Uterus (tissue), 2 donors: ENCODE measurements at regions not wholly inside any gene's neighbourhood (a gene's known extent, or its start where the extent isn't known, plus 50 kb on each side); places are given as distances from the start of the nearest gene placed in this dataset.

Source experiments
- POLR2A ChIP-seq, 2 donors: fragments of 450-650 bp; IDR thresholded peaks; one replicate each; pipeline ENCODE4 v1.6.1; 2016; ENCODE audit warnings: antibody characterized with exemption in 2 of 2, mild to moderate bottlenecking in 1 of 2, moderate library complexity in 1 of 2
- TF ChIP-seq, protein P1 (sequence below), 4 experiments: fragments of 200-600 bp in 2 of 4; fragments of 450-650 bp in 2 of 4; sonication (generic) in 2 of 4; IDR thresholded peaks; one replicate each; pipeline ENCODE4 v1.5.1; 2016 to 2019; ENCODE audit warnings: antibody characterized with exemption in 4 of 4, mild to moderate bottlenecking in 2 of 4, moderate library complexity in 1 of 4

DNA sequence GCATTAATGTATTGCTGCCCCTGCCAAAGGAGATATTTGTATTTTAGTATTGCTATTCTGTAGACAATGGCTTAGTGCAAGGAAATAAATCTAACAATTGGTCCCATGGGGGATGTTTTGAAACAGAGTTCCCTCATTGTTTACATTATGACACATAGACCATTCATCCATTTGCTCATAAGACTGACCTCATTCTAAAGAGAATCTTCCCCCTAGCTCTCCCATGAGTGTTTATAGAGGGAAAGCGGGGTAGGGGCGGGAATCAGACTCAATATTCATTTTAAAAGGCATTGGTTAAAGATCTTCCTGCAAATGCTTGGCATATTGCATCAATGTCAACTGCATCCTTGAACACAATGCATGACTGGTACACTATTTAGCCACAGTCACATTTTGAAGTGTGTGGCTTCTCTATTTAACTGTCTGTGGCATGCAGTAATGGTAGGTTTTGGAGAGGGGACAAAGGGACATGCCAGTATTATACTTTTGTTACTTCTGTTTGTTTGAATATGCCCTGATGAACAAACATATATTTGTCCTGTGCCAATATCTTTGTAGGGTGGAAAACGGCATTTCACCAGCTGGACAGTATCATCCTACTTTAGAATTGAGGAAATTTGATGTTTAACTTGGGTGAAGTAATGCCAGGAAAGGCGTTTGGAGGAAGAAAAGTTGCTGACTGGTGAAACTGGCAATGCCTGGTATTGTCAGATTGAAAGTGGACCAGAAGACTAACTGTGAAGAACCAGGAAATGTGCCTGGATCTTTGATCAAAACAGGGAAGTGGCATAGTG lies 84.1 kb upstream of the MEGF10 start:
- TF ChIP-seq, protein P1, sequence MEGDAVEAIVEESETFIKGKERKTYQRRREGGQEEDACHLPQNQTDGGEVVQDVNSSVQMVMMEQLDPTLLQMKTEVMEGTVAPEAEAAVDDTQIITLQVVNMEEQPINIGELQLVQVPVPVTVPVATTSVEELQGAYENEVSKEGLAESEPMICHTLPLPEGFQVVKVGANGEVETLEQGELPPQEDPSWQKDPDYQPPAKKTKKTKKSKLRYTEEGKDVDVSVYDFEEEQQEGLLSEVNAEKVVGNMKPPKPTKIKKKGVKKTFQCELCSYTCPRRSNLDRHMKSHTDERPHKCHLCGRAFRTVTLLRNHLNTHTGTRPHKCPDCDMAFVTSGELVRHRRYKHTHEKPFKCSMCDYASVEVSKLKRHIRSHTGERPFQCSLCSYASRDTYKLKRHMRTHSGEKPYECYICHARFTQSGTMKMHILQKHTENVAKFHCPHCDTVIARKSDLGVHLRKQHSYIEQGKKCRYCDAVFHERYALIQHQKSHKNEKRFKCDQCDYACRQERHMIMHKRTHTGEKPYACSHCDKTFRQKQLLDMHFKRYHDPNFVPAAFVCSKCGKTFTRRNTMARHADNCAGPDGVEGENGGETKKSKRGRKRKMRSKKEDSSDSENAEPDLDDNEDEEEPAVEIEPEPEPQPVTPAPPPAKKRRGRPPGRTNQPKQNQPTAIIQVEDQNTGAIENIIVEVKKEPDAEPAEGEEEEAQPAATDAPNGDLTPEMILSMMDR (IDR thresholded peaks at IDR 0.05) = no peak
- TF ChIP-seq POLR2A (IDR thresholded peaks at IDR 0.05) = no peak
